MM.1S (cell line): ENCODE measurements at regions not wholly inside any gene's neighbourhood (a gene's known extent, or its start where the extent isn't known, plus 50 kb on each side); places are given as distances from the start of the nearest gene placed in this dataset.

Experiments
- CTCF ChIP-seq: fragments of 300-600 bp; sonication (generic); IDR thresholded peaks from 2 replicates; pipeline ENCODE4 v1.5.1; 2016; ENCODE audit warnings: antibody characterized with exemption, low read length, mixed read lengths
- EZH2 ChIP-seq: fragments of 300-600 bp; sonication (generic); optimal IDR thresholded peaks from 2 replicates; pipeline ENCODE3; 2017; ENCODE audit warnings: low read depth, mild to moderate bottlenecking, antibody characterized with exemption, low read length, mixed read lengths
- EZH2phosphoT487 ChIP-seq: fragments of 300-600 bp; sonication (generic); IDR thresholded peaks from 2 replicates; pipeline ENCODE4 v1.6.1; 2018; ENCODE audit warnings: antibody characterized with exemption, low read length

- TF ChIP-seq CTCF (no peak), EZH2 (no peak), EZH2phosphoT487 (no peak)
Measured at GRCh38 chr3:75265897-75266296, 398.2 kb upstream of the FRG2C start.
